SU-DHL-6 (cell line): ENCODE measurements at regions not wholly inside any gene's neighbourhood (a gene's known extent, or its start where the extent isn't known, plus 50 kb on each side); places are given as distances from the start of the nearest gene placed in this dataset.

Experiments
- H2AFZ ChIP-seq: fragments of 200-600 bp; sonication (generic); 2 replicates; pipeline ENCODE4 v1.6.1; 2014; ENCODE audit warnings: low read depth, mild to moderate bottlenecking, moderate library complexity, mixed read lengths, antibody characterized with exemption, low read length; ENCODE audit not compliant: severe bottlenecking
- H3F3A ChIP-seq: fragments of 200-600 bp; shearing (Covaris generic); 2 replicates; pipeline ENCODE4 v1.6.0; 2016; ENCODE audit warnings: antibody characterized with exemption, mild to moderate bottlenecking; ENCODE audit not compliant: insufficient read depth
- H3K27ac ChIP-seq: fragments of 200-600 bp; sonication (generic); 2 replicates; pipeline ENCODE4 v1.5.1; 2016; ENCODE audit warnings: low read depth, mild to moderate bottlenecking, low read length, moderate library complexity, mixed read lengths
- H3K27me3 ChIP-seq: fragments of 200-600 bp; sonication (generic), shearing (Covaris generic); 2 replicates; pipeline ENCODE4 v1.6.0; 2014; ENCODE audit warnings: mild to moderate bottlenecking, low read length
- H3K36me3 ChIP-seq: fragments of 200-600 bp; sonication (generic); 2 replicates; pipeline ENCODE4 v1.6.1; 2014; ENCODE audit warnings: mild to moderate bottlenecking, low read length, mixed read lengths
- H3K4me2 ChIP-seq: fragments of 300-600, 200-600 bp; shearing (Covaris generic), sonication (generic); 2 replicates; pipeline ENCODE4 v1.6.0; 2014; ENCODE audit warnings: low read length, low read depth, mild to moderate bottlenecking; ENCODE audit not compliant: poor library complexity, severe bottlenecking
- H3K4me3 ChIP-seq: fragments of 200-600 bp; sonication (generic); 2 replicates; pipeline ENCODE4 v1.5.1; 2014; ENCODE audit warnings: antibody characterized with exemption, low read length, mild to moderate bottlenecking, mixed read lengths; ENCODE audit not compliant: insufficient read depth, poor library complexity, severe bottlenecking
- H3K79me2 ChIP-seq: fragments of 200-600 bp; sonication (generic); 2 replicates; pipeline ENCODE4 v1.6.1; 2014; ENCODE audit warnings: mild to moderate bottlenecking, low read length, moderate library complexity; ENCODE audit not compliant: insufficient read depth
- H3K9ac ChIP-seq: fragments of 200-600 bp; sonication (generic); 2 replicates; pipeline ENCODE4 v1.7.0; 2014; ENCODE audit warnings: mild to moderate bottlenecking, low read length
- H3K9me2 ChIP-seq: fragments of 200-600 bp; sonication (generic); replicated peaks from 2 replicates; pipeline ENCODE4 v1.6.1; 2014; ENCODE audit warnings: low read length; ENCODE audit not compliant: insufficient read depth
- H3K9me3 ChIP-seq: fragments of 200-600 bp; sonication (generic); 2 replicates; pipeline ENCODE4 v1.6.1; 2014; ENCODE audit warnings: low read length, mixed read lengths; ENCODE audit not compliant: insufficient read depth
- H4K20me1 ChIP-seq: fragments of 200-600 bp; sonication (generic); 2 replicates; pipeline ENCODE4 v1.6.1; 2014; ENCODE audit warnings: low read depth, mild to moderate bottlenecking, antibody characterized with exemption, low read length, moderate library complexity, mixed read lengths
- CTCF ChIP-seq: fragments of 200-600 bp; sonication (generic); IDR thresholded peaks from one replicate; pipeline ENCODE4 v1.5.1; 2017; ENCODE audit warnings: antibody characterized with exemption, mild to moderate bottlenecking, low read length, moderate library complexity; ENCODE audit not compliant: insufficient read depth, poor library complexity, severe bottlenecking
- EZH2phosphoT487 ChIP-seq: fragments of 200-600 bp; sonication (generic), shearing (Covaris generic); conservative IDR thresholded peaks from 2 replicates; pipeline ENCODE4 v1.6.1; 2018; ENCODE audit warnings: mild to moderate bottlenecking, antibody characterized with exemption, low read length, moderate library complexity, mixed read lengths

GRCh38 chr21:35853321-35854239 lies 206.7 kb downstream of the SETD4 start:
- Histone ChIP-seq H3K36me3 (no peaks in the 10 kb centered on the region), H3K27ac (no peak overlapping the region), H3F3A (no peaks in the 10 kb centered on the region), H3K79me2 (no peaks in the 10 kb centered on the region), H3K9ac (no peak overlapping the region), H3K4me2 (no peak overlapping the region), H3K27me3 (no peaks in the 10 kb centered on the region), H3K9me2 (no peaks in the 10 kb centered on the region), H2AFZ (no peak overlapping the region), H3K4me3 (no peak overlapping the region), H3K9me3 (no peaks in the 10 kb centered on the region), H4K20me1 (no peaks in the 10 kb centered on the region)
- no peak for TF ChIP-seq EZH2phosphoT487
- TF ChIP-seq CTCF = no peak

- no peaks in the 10 kb centered on the region for H3K79me2 ChIP-seq
- no peaks in the 10 kb centered on the region for H3K9me3 ChIP-seq
- no peak overlapping the region for H2AFZ ChIP-seq
- H3K4me3 ChIP-seq = no peak overlapping the region
- no peaks in the 10 kb centered on the region for H3K9me2 ChIP-seq
- H3K9ac ChIP-seq = no peak overlapping the region
- H3K36me3 ChIP-seq = no peaks in the 10 kb centered on the region
- no peak overlapping the region for H3K4me2 ChIP-seq
- no peak for TF ChIP-seq EZH2phosphoT487
- no peak for TF ChIP-seq CTCF
- no peak overlapping the region for H3K27ac ChIP-seq
- H4K20me1 ChIP-seq = no peaks in the 10 kb centered on the region
- H3F3A ChIP-seq = no peaks in the 10 kb centered on the region
- no peaks in the 10 kb centered on the region for H3K27me3 ChIP-seq
These were observed 207.5 kb downstream of the SETD4 start for GRCh38 chr21:35852820-35853219.

GRCh38 chr21:35850542-35851103 lies 209.7 kb downstream of the SETD4 start:
- Histone ChIP-seq H3K9me3 (no peaks in the 10 kb centered on the region), H3K9ac (no peak overlapping the region), H3K9me2 (no peaks in the 10 kb centered on the region), H2AFZ (no peak overlapping the region), H3K36me3 (no peaks in the 10 kb centered on the region), H3K4me2 (no peak overlapping the region), H4K20me1 (no peaks in the 10 kb centered on the region), H3K27ac (no peak overlapping the region), H3F3A (no peaks in the 10 kb centered on the region), H3K27me3 (no peaks in the 10 kb centered on the region), H3K79me2 (no peaks in the 10 kb centered on the region), H3K4me3 (no peak overlapping the region)
- TF ChIP-seq EZH2phosphoT487 (no peak), CTCF (no peak)
